ENCODE measurements at regions not wholly inside any gene's neighbourhood (a gene's known extent, or its start where the extent isn't known, plus 50 kb on each side); places are given as distances from the start of the nearest gene placed in this dataset.

DNA sequence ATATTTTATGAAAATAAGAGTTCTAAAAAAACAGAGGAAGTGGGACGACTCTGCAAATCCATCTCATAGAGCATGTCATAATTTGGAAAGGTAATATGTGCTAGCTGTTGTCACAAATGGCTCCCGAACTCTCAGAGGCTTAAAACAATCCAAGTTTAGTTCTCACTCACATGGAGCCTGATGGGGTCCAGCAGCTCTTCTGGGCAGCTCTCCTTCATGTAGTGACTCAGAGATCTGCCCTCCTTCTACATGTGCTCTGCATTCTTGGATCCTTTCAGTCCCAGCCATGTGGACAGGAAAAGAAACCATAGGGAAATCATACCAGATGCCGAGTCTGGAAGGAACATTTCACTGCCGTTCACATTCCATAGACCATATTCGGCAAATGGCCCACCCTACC lies 180.1 kb upstream of the APCDD1 start:
- Mint-ChIP-seq H3K4me1 (ENCODE audit: insufficient read depth, unreplicated experiment) (no peaks in the 10 kb centered on the region), H3K27ac (ENCODE audit: low read depth, unreplicated experiment) (no peak overlapping the region), H3K36me3 (ENCODE audit: insufficient read depth, unreplicated experiment) (no peaks in the 10 kb centered on the region), H3K4me3 (ENCODE audit: unreplicated experiment) (no peak overlapping the region), H3K9me3 (ENCODE audit: unreplicated experiment) (peaks cover 9% of the 10 kb centered on the region), H3K27me3 (ENCODE audit: insufficient read depth, unreplicated experiment) (peaks cover 23% of the 10 kb centered on the region)
- intact Hi-C loops (cut with micrococcal nuclease): no loop called here
- DNase-seq (ENCODE audit: unreplicated experiment): no peak
- TF ChIP-seq, protein P1, sequence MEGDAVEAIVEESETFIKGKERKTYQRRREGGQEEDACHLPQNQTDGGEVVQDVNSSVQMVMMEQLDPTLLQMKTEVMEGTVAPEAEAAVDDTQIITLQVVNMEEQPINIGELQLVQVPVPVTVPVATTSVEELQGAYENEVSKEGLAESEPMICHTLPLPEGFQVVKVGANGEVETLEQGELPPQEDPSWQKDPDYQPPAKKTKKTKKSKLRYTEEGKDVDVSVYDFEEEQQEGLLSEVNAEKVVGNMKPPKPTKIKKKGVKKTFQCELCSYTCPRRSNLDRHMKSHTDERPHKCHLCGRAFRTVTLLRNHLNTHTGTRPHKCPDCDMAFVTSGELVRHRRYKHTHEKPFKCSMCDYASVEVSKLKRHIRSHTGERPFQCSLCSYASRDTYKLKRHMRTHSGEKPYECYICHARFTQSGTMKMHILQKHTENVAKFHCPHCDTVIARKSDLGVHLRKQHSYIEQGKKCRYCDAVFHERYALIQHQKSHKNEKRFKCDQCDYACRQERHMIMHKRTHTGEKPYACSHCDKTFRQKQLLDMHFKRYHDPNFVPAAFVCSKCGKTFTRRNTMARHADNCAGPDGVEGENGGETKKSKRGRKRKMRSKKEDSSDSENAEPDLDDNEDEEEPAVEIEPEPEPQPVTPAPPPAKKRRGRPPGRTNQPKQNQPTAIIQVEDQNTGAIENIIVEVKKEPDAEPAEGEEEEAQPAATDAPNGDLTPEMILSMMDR (IDR thresholded peaks at IDR 0.05; ENCODE audit: unreplicated experiment): no peak
- CTCF ChIA-PET: no interaction called here
- no TSS peak for BruUV-seq (replicated peaks)
- POLR2A ChIA-PET: interaction anchor here (1.2 kb wide), 1 partner anchor 12 kb away, joined by 3 read pairs; no protein-coding TSS in a partner anchor

DNA sequence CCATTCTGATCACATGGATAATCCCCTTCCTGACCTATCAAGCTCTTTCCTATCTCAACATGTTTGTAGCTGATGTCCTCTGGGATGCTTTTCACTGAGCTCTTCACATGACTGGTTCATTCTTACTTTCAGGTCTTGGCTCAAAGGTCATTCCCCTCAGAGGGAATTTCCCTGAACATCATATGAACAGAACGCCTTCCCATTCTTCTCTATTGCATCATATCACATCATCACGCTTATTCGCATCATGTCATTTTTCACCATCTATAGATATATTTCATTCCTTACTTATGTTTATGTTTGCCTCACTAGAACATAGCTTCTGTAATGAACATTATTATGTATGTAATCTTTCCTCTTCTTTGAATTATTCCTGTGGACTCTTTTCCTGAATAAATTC lies 178.9 kb upstream of the APCDD1 start:
- Mint-ChIP-seq H3K4me1 (ENCODE audit: insufficient read depth, unreplicated experiment) (no peaks in the 10 kb centered on the region), H3K36me3 (ENCODE audit: insufficient read depth, unreplicated experiment) (no peaks in the 10 kb centered on the region), H3K27me3 (ENCODE audit: insufficient read depth, unreplicated experiment) (peaks cover 23% of the 10 kb centered on the region), H3K27ac (ENCODE audit: low read depth, unreplicated experiment) (no peak overlapping the region), H3K4me3 (ENCODE audit: unreplicated experiment) (no peak overlapping the region), H3K9me3 (ENCODE audit: unreplicated experiment) (peaks cover 9% of the 10 kb centered on the region)
- no peak for DNase-seq (ENCODE audit: unreplicated experiment)
- POLR2A ChIA-PET: no interaction called here
- CTCF ChIA-PET: no interaction called here
- TF ChIP-seq, protein P1 (IDR thresholded peaks at IDR 0.05; ENCODE audit: unreplicated experiment): no peak
- no TSS peak for BruUV-seq (replicated peaks)
- intact Hi-C loops (cut with micrococcal nuclease): no loop called here

DNA sequence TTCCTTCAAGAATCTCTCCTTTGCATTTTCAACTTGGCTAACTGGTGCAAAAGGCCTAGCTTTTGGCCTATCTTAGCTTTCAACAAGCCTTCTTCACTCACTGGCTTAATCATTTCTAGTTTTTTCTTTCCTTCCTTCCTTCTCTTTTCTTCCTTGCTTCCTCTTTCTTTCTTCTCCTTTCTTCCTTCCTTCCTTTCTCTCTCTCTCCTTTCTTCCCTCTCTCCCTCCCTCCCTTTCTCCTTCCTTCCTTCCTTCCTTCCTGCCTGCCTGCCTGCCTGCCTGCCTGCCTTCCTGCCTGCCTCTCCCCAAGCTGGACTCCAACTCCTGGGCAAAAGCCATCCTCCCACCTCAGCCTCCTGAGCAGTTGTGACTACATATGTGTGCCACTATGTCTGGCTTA lies 176.2 kb upstream of the APCDD1 start:
- no peak overlapping the region for H3K4me3 Mint-ChIP-seq (ENCODE audit: unreplicated experiment)
- H3K36me3 Mint-ChIP-seq (ENCODE audit: insufficient read depth, unreplicated experiment): no peaks in the 10 kb centered on the region
- H3K27me3 Mint-ChIP-seq (ENCODE audit: insufficient read depth, unreplicated experiment): peaks cover 18% of the 10 kb centered on the region
- no peak for DNase-seq (ENCODE audit: unreplicated experiment)
- TF ChIP-seq, protein P1 (IDR thresholded peaks at IDR 0.05; ENCODE audit: unreplicated experiment): no peak
- H3K4me1 Mint-ChIP-seq (ENCODE audit: insufficient read depth, unreplicated experiment): no peaks in the 10 kb centered on the region
- peaks cover 9% of the 10 kb centered on the region for H3K9me3 Mint-ChIP-seq (ENCODE audit: unreplicated experiment)
- intact Hi-C loops (cut with micrococcal nuclease): no loop called here
- no peak overlapping the region for H3K27ac Mint-ChIP-seq (ENCODE audit: low read depth, unreplicated experiment)
- ChIA-PET POLR2A (interaction anchor here (1.5 kb wide), 1 partner anchor 8 kb away, joined by 3 read pairs; no protein-coding TSS in a partner anchor), CTCF (interaction anchor here (1.1 kb wide), 1 partner anchor 49 kb away, joined by 3 read pairs; no protein-coding TSS in a partner anchor)
- no TSS peak for BruUV-seq (replicated peaks)

DNA sequence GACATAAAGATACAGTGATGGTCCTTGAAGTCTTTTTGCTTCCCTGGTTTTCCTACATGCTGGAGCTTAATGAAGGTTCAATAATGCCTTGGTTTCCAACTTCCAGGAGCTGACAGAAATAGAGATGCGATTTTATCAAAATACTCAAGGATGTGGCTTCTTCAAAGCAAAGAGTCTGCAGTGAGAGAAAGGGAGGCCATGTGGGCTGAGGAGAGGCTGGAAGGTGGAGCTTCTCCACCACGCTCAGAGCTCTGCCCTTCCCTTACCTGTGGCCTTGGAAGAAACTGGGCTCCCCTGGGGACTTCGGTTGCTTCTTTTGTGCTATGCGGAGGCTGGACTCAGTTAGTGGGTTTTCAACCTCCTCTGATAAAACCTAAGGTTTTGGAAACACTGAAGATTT lies 175.0 kb upstream of the APCDD1 start:
- Mint-ChIP-seq H3K36me3 (ENCODE audit: insufficient read depth, unreplicated experiment) (no peaks in the 10 kb centered on the region), H3K27ac (ENCODE audit: low read depth, unreplicated experiment) (no peak overlapping the region), H3K27me3 (ENCODE audit: insufficient read depth, unreplicated experiment) (peaks cover 11% of the 10 kb centered on the region), H3K4me1 (ENCODE audit: insufficient read depth, unreplicated experiment) (no peaks in the 10 kb centered on the region), H3K9me3 (ENCODE audit: unreplicated experiment) (peaks cover 9% of the 10 kb centered on the region), H3K4me3 (ENCODE audit: unreplicated experiment) (no peak overlapping the region)
- DNase-seq (ENCODE audit: unreplicated experiment): no peak
- BruUV-seq (replicated peaks): no TSS peak
- TF ChIP-seq, protein P1 (IDR thresholded peaks at IDR 0.05; ENCODE audit: unreplicated experiment): no peak
- intact Hi-C loops (cut with micrococcal nuclease): no loop called here
- POLR2A ChIA-PET: no interaction called here
- CTCF ChIA-PET: no interaction called here
